Natural killer cell (primary cell): ENCODE measurements at regions not wholly inside any gene's neighbourhood (a gene's known extent, or its start where the extent isn't known, plus 50 kb on each side); places are given as distances from the start of the nearest gene placed in this dataset.

Experiments
- ATAC-seq, 3 donors: fragments of 150-1000 bp in 2 of 3; fragments of 200-7000 bp in 1 of 3; cut with Tn5 transposase; 1 replicate in 1 of 3; 2 replicates in 2 of 3; pipeline ENCODE4 v1.10.0; 2021; ENCODE audit warnings: mild to moderate bottlenecking in 2 of 3, moderate library complexity in 2 of 3
- DNase-seq, 2 donors: peaks; one replicate each; pipeline versions ENCODE4 v3.0.0 to v3.0.0-alpha.2; 2013 to 2021; ENCODE audit warnings: mixed read lengths in 1 of 2
- H3K27ac ChIP-seq: one replicate; pipeline ENCODE4 v1.5.1; 2013; ENCODE audit warnings: mild to moderate bottlenecking, low read length
- H3K27me3 ChIP-seq: one replicate; pipeline ENCODE4 v1.6.1; 2013; ENCODE audit warnings: low read length; ENCODE audit not compliant: control insufficient read depth, insufficient read depth
- H3K36me3 ChIP-seq: one replicate; pipeline ENCODE4 v1.6.1; 2013; ENCODE audit warnings: low read length; ENCODE audit not compliant: control insufficient read depth, insufficient read depth
- H3K4me1 ChIP-seq: one replicate; pipeline ENCODE4 v1.6.1; 2013; ENCODE audit warnings: low read length; ENCODE audit not compliant: control insufficient read depth, insufficient read depth
- H3K4me3 ChIP-seq: one replicate; pipeline ENCODE4 v1.5.1; 2013; ENCODE audit warnings: low read length
- H3K9me3 ChIP-seq: one replicate; pipeline ENCODE4 v1.6.1; 2013; ENCODE audit warnings: low read length; ENCODE audit not compliant: control insufficient read depth, insufficient read depth
- H3K27ac Mint-ChIP-seq, 2 donors: one replicate each; pipeline ENCODE4 v1.8.0; 2022; ENCODE audit warnings: mild to moderate bottlenecking in 2 of 2, mixed read lengths in 2 of 2, moderate library complexity in 1 of 2
- H3K27me3 Mint-ChIP-seq, 2 donors: one replicate each; pipeline ENCODE4 v1.8.0; 2022; ENCODE audit warnings: low read depth in 2 of 2, mixed read lengths in 2 of 2
- H3K36me3 Mint-ChIP-seq: one replicate; pipeline ENCODE4 v1.8.0; 2022; ENCODE audit warnings: mixed read lengths
- H3K4me1 Mint-ChIP-seq, 2 donors: one replicate each; pipeline ENCODE4 v1.8.0; 2022; ENCODE audit warnings: mixed read lengths in 2 of 2
- H3K4me3 Mint-ChIP-seq: one replicate; pipeline ENCODE4 v1.8.0; 2022; ENCODE audit warnings: mild to moderate bottlenecking, moderate library complexity, mixed read lengths
- H3K9me3 Mint-ChIP-seq, 2 donors: one replicate each; pipeline ENCODE4 v1.8.0; 2022; ENCODE audit warnings: mixed read lengths in 2 of 2
- WGBS: methylation state at CpG from one replicate; pipeline ENCODE4 v1.1.7; 2013; ENCODE audit warnings: missing lambda C conversion rate; ENCODE audit not compliant: insufficient coverage; 5-methylcytosine and 5-hydroxymethylcytosine counted together
- intact Hi-C: fragments of 100-400 bp; cut with micrococcal nuclease; formaldehyde crosslinking; loops from one replicate; pipeline ENCODE4 v1.14.2; 2022
- TF ChIP-seq, protein P1 (sequence below): fragments of 200-600 bp; IDR thresholded peaks from one replicate; pipeline ENCODE4 v1.8.0; 2022; ENCODE audit warnings: antibody characterized with exemption

- H3K4me3 ChIP-seq, result no peak overlapping the region
- H3K27me3 ChIP-seq, result no peaks in the 10 kb centered on the region
- Mint-ChIP-seq H3K4me3 (no peak overlapping the region), H3K27me3 (no peaks in the 10 kb centered on the region), H3K9me3 (peaks cover 12 to 14% of the 10 kb centered on the region in 2 donors), H3K4me1 (no peaks in the 10 kb centered on the region), H3K27ac (no peak overlapping the region), H3K36me3 (no peaks in the 10 kb centered on the region)
- intact Hi-C loops, result no loop called here
- H3K4me1 ChIP-seq, result no peaks in the 10 kb centered on the region
- no peak for ATAC-seq
- H3K27ac ChIP-seq, result no peak overlapping the region
- DNase-seq, result no peak
- H3K36me3 ChIP-seq, result no peaks in the 10 kb centered on the region
- no peaks in the 10 kb centered on the region for H3K9me3 ChIP-seq
- TF ChIP-seq, protein P1, sequence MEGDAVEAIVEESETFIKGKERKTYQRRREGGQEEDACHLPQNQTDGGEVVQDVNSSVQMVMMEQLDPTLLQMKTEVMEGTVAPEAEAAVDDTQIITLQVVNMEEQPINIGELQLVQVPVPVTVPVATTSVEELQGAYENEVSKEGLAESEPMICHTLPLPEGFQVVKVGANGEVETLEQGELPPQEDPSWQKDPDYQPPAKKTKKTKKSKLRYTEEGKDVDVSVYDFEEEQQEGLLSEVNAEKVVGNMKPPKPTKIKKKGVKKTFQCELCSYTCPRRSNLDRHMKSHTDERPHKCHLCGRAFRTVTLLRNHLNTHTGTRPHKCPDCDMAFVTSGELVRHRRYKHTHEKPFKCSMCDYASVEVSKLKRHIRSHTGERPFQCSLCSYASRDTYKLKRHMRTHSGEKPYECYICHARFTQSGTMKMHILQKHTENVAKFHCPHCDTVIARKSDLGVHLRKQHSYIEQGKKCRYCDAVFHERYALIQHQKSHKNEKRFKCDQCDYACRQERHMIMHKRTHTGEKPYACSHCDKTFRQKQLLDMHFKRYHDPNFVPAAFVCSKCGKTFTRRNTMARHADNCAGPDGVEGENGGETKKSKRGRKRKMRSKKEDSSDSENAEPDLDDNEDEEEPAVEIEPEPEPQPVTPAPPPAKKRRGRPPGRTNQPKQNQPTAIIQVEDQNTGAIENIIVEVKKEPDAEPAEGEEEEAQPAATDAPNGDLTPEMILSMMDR, result no peak
Measured at GRCh38 chr5:18999478-18999877, 988.5 kb downstream of the CDH18 start.

DNA sequence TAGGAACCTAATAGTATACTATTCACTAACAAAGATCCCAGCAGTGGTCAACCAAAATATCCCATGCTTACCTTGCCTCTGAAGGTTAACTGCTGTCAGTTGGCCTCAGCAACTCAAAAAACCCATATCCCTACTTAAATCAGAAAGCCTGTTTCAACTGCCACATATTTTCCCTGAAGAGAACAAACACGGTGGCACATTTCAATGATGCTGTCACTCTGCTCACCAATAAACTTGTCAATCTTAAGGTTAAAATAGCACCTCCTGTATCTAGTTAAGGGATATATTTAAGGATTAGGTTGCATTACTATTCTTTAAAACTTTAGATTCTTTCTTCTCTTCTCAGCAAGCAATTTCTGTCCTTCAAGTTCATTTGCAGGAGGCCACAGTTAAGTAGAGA, 986.9 kb downstream of the CDH18 start:
- intact Hi-C loops, result no loop called here
- Histone ChIP-seq H3K4me3 (no peak overlapping the region), H3K27ac (no peak overlapping the region), H3K36me3 (no peaks in the 10 kb centered on the region), H3K9me3 (no peaks in the 10 kb centered on the region), H3K4me1 (no peaks in the 10 kb centered on the region), H3K27me3 (no peaks in the 10 kb centered on the region)
- 100% methylated on average over 1 of the region's 1 CpG for WGBS
- DNase-seq (no peak), ATAC-seq (no peak)
- Mint-ChIP-seq H3K27ac (no peak overlapping the region), H3K27me3 (no peaks in the 10 kb centered on the region), H3K4me1 (no peaks in the 10 kb centered on the region), H3K9me3 (peaks cover 14 to 17% of the 10 kb centered on the region in 2 donors), H3K4me3 (no peak overlapping the region), H3K36me3 (peaks cover 7% of the 10 kb centered on the region)
- TF ChIP-seq, protein P1, result no peak

DNA sequence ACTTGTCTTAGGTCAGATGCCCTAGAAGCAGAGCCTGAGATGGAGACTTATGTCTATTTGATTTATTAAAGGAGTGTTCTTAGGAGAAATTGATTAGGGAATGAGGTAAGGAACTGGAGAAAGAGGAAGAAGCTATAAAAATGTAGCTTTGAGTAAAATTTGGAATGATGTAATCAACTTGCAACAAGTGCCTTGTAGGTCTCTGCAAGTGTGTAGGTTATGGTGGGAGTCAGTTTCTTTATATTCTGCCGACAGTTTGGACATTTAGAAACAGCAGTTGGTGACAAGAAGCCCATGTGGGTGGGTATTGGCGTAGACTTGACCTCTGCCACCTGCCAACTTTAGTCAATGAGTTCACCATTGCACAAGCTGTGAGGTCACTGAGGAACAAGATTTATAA, 986.5 kb downstream of the CDH18 start:
- no peaks in the 10 kb centered on the region for H3K9me3 ChIP-seq
- H3K4me1 ChIP-seq, result no peaks in the 10 kb centered on the region
- Mint-ChIP-seq H3K27ac (no peak overlapping the region), H3K4me1 (no peaks in the 10 kb centered on the region), H3K4me3 (no peak overlapping the region), H3K27me3 (no peaks in the 10 kb centered on the region), H3K36me3 (peaks cover 7% of the 10 kb centered on the region), H3K9me3 (peaks cover 14 to 17% of the 10 kb centered on the region in 2 donors)
- H3K27me3 ChIP-seq, result no peaks in the 10 kb centered on the region
- 86% methylated on average over 2 of the region's 2 CpGs for WGBS
- TF ChIP-seq, protein P1, result no peak
- no peak for DNase-seq
- ATAC-seq, result no peak
- H3K4me3 ChIP-seq, result no peak overlapping the region
- no peak overlapping the region for H3K27ac ChIP-seq
- no peaks in the 10 kb centered on the region for H3K36me3 ChIP-seq
- intact Hi-C loops, result no loop called here

- Histone ChIP-seq H3K9me3 (no peaks in the 10 kb centered on the region), H3K27me3 (no peaks in the 10 kb centered on the region), H3K36me3 (no peaks in the 10 kb centered on the region), H3K4me1 (no peaks in the 10 kb centered on the region), H3K4me3 (no peak overlapping the region), H3K27ac (no peak overlapping the region)
- 56% methylated on average over 1 of the region's 1 CpG for WGBS
- TF ChIP-seq, protein P1, result no peak
- H3K36me3 Mint-ChIP-seq, result peaks cover 7% of the 10 kb centered on the region
- ATAC-seq (no peak), DNase-seq (no peak)
- no peak overlapping the region for H3K4me3 Mint-ChIP-seq
- H3K27me3 Mint-ChIP-seq, result no peaks in the 10 kb centered on the region
- intact Hi-C loops, result no loop called here
- no peaks in the 10 kb centered on the region for H3K4me1 Mint-ChIP-seq
- no peak overlapping the region for H3K27ac Mint-ChIP-seq
- peaks cover 14 to 18% of the 10 kb centered on the region in 2 donors for H3K9me3 Mint-ChIP-seq
Measured at GRCh38 chr5:19002111-19002510, 985.9 kb downstream of the CDH18 start.
